ENCODE measurements at regions not wholly inside any gene's neighbourhood (a gene's known extent, or its start where the extent isn't known, plus 50 kb on each side); places are given as distances from the start of the nearest gene placed in this dataset.
A peak's percentile ranks its signal among the peaks of the same experiment; 100 is the strongest.

GRCh38 chr6:21666853-21667681 is 73.5 kb downstream of the SOX4 start:
- intact Hi-C loops (cut with DNase I), result no loop called here
- WGBS, 2 donors, result 24 to 48% methylated on average over 27 of the region's 27 CpGs
- Histone ChIP-seq H3K9me3 (no peaks in the 10 kb centered on the region), H3K4me1 (peaks cover 31% of the 10 kb centered on the region), H3K4me3 (no peak overlapping the region), H3K36me3 (replicated peaks in 1 of 2; ENCODE audit: insufficient read depth in 1 of 2, low read depth in 2 of 2) (no peaks in the 10 kb centered on the region), H3K27me3 (peaks cover 0 to 18% of the 10 kb centered on the region in 2 donors), H3K27ac (no peak overlapping the region)
- TF ChIP-seq POLR2A (IDR thresholded peaks at IDR 0.05), result no peak
- no peak for TF ChIP-seq CTCF (IDR thresholded peaks at IDR 0.05)
- no peak for DNase-seq
- ATAC-seq, result no peak

GRCh38 chr6:21668795-21669194 is 75.2 kb downstream of the SOX4 start:
- no peak for TF ChIP-seq POLR2A (IDR thresholded peaks at IDR 0.05)
- no peak for TF ChIP-seq CTCF (IDR thresholded peaks at IDR 0.05)
- 48 to 62% methylated on average over 3 of the region's 3 CpGs for WGBS, 2 donors
- Histone ChIP-seq H3K36me3 (replicated peaks in 1 of 2; ENCODE audit: insufficient read depth in 1 of 2, low read depth in 2 of 2) (no peaks in the 10 kb centered on the region), H3K9me3 (no peaks in the 10 kb centered on the region), H3K27me3 (peaks cover 0 to 18% of the 10 kb centered on the region in 2 donors), H3K4me1 (peaks cover 31% of the 10 kb centered on the region), H3K4me3 (no peak overlapping the region), H3K27ac (no peak overlapping the region)
- no peak for ATAC-seq
- intact Hi-C loops (cut with DNase I), result no loop called here
- DNase-seq, result no peak

- 40 to 49% methylated on average over 2 of the region's 2 CpGs for WGBS, 2 donors
- no peak for ATAC-seq
- H3K27ac ChIP-seq, result no peak overlapping the region
- H3K36me3 ChIP-seq (replicated peaks in 1 of 2; ENCODE audit: insufficient read depth in 1 of 2, low read depth in 2 of 2), result no peaks in the 10 kb centered on the region
- H3K4me1 ChIP-seq, result no peaks in the 10 kb centered on the region
- H3K4me3 ChIP-seq, result no peak overlapping the region
- no peaks in the 10 kb centered on the region for H3K9me3 ChIP-seq
- intact Hi-C loops (cut with DNase I), result no loop called here
- no peak for DNase-seq
- TF ChIP-seq CTCF (IDR thresholded peaks at IDR 0.05) (no peak), POLR2A (IDR thresholded peaks at IDR 0.05) (no peak)
- no peaks in the 10 kb centered on the region for H3K27me3 ChIP-seq
These were observed 83.2 kb downstream of the SOX4 start for GRCh38 chr6:21676769-21677168.

- no peak for TF ChIP-seq POLR2A (IDR thresholded peaks at IDR 0.05)
- TF ChIP-seq CTCF (IDR thresholded peaks at IDR 0.05), result no peak
- no peaks in the 10 kb centered on the region for H3K27me3 ChIP-seq
- DNase-seq, result no peak
- no peak for ATAC-seq
- H3K4me1 ChIP-seq, result no peaks in the 10 kb centered on the region
- WGBS, 2 donors, result 63 to 78% methylated on average over 6 of the region's 6 CpGs
- no peaks in the 10 kb centered on the region for H3K36me3 ChIP-seq (replicated peaks in 1 of 2; ENCODE audit: insufficient read depth in 1 of 2, low read depth in 2 of 2)
- no peak overlapping the region for H3K4me3 ChIP-seq
- no peaks in the 10 kb centered on the region for H3K9me3 ChIP-seq
- intact Hi-C loops (cut with DNase I), result no loop called here
- peak overlapping the region in 1 of 4 donors; percentile 62 for H3K27ac ChIP-seq
These were observed 85.4 kb downstream of the SOX4 start for GRCh38 chr6:21678990-21679389.
